AG04449 (cell line): ENCODE measurements at regions not wholly inside any gene's neighbourhood (a gene's known extent, or its start where the extent isn't known, plus 50 kb on each side); places are given as distances from the start of the nearest gene placed in this dataset.

Experiments used
- CTCF ChIA-PET: fragments of 350-600 bp; formaldehyde crosslinking; extraction: SDS; loops from one replicate; lab custom pipeline; 2021; ENCODE audit warnings: antibody characterized with exemption; lab: Yijun Ruan, JAX
- POLR2A ChIA-PET: fragments of 400-600, 350-600 bp; formaldehyde crosslinking; extraction: SDS; loops from one replicate; lab custom pipeline; 2020; ENCODE audit warnings: antibody characterized with exemption, inconsistent platforms; lab: Yijun Ruan, JAX
- DNase-seq: peaks from one replicate; pipeline ENCODE4 v3.0.0-alpha.2; 2010; ENCODE audit warnings: low read depth, low spot score
- H3K4me3 ChIP-seq: 2 replicates; pipeline ENCODE4 v1.5.1; 2011; ENCODE audit warnings: low read depth, mild to moderate bottlenecking, control low read depth, low read length
- CTCF ChIP-seq: IDR thresholded peaks from one replicate; pipeline ENCODE4 v1.5.1; 2011; ENCODE audit warnings: mild to moderate bottlenecking, moderate library complexity, low read length, control low read depth, inconsistent platforms; ENCODE audit not compliant: insufficient read depth; ENCODE audit errors: missing control alignments

- peak; percentile 83 for DNase-seq
- H3K4me3 ChIP-seq, result no peak overlapping the region
- ChIA-PET CTCF (interaction anchor here (0.9 to 8.1 kb wide), 4 partner anchors 9 to 278 kb away, joined by 3 to 51 read pairs (median 6); partner anchors contain the start of gene THBS1), POLR2A (interaction anchor here (0.6 to 8.2 kb wide), 13 partner anchors 11 to 287 kb away, joined by 3 to 133 read pairs (median 4); partner anchors contain the start of gene THBS1)
- no peak for TF ChIP-seq CTCF
Measured at GRCh38 chr15:39304201-39304841, 276.6 kb upstream of the THBS1 start.

GRCh38 chr15:39304931-39305728 is 275.7 kb upstream of the THBS1 start:
- H3K4me3 ChIP-seq, result no peak overlapping the region
- CTCF ChIA-PET, result interaction anchor here (1.3 to 8.1 kb wide), 3 partner anchors 10 to 277 kb away, joined by 4 to 51 read pairs (median 9); partner anchors contain the start of gene THBS1
- no peak for DNase-seq
- POLR2A ChIA-PET, result interaction anchor here (1.0 to 8.2 kb wide), 9 partner anchors 17 to 287 kb away, joined by 3 to 133 read pairs (median 5); partner anchors contain the start of gene THBS1
- no peak for TF ChIP-seq CTCF

GRCh38 chr15:39310633-39311032 is 270.2 kb upstream of the THBS1 start:
- no peak for TF ChIP-seq CTCF
- ChIA-PET CTCF (interaction anchor here (1.6 to 1.9 kb wide), 2 partner anchors 11 to 270 kb away, joined by 3 to 6 read pairs; partner anchors contain the start of gene THBS1), POLR2A (interaction anchor here (0.7 to 1.6 kb wide), 3 partner anchors 269 to 276 kb away, joined by 4 read pairs; no protein-coding TSS in a partner anchor)
- DNase-seq, result no peak
- H3K4me3 ChIP-seq, result no peak overlapping the region

DNA sequence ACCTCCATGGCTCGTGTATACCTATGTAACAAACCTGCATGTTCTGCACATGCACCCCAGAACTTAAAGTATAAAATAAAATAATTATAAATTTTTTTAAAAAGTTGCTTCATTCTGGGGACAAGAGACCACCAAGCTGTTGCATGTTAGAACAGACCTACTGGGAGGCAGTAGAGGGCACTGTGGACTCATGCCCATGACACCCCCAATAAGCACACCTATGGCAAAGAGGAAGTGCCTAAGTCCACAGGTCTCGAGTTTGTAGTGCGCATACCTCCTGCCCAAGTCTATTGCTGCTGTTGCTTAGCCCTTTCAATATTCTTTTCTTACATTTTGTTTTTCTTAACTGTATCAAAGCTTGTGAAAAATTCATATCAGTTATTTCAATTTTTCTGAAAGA is 267.9 kb upstream of the THBS1 start:
- POLR2A ChIA-PET, result no interaction called here
- TF ChIP-seq CTCF, result no peak
- DNase-seq, result no peak

DNA sequence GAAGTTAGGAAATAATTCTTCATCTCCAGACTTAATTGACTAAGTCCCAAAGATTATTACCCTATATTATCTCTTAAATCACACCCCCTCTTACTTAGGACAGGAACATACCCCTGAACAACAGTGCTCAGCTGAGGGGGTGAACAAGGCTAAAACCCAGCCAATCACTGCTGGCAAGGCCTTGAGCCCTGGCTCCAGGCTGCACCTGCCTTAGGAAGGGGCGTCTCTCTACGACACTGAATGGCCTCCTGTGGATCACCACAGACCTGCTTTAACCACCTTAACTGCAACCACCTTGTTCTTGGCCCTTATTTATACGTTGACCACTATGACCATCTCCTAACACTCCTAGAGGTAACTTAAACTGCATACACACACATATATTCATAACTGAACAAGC is 267.4 kb upstream of the THBS1 start:
- DNase-seq, result no peak
- no peak for TF ChIP-seq CTCF
- ChIA-PET POLR2A (interaction anchor here (3.3 kb wide), 1 partner anchor 267 kb away, joined by 17 read pairs; the partner anchor contains the start of gene THBS1), CTCF (interaction anchor here (1.4 kb wide), 1 partner anchor 9 kb away, joined by 3 read pairs; no protein-coding TSS in a partner anchor)
- H3K4me3 ChIP-seq, result no peak overlapping the region

More for the DNA sequence above, 267.9 kb upstream of the THBS1 start:
- CTCF ChIA-PET, result interaction anchor here (1.4 kb wide), 1 partner anchor 9 kb away, joined by 3 read pairs; no protein-coding TSS in a partner anchor
- H3K4me3 ChIP-seq, result no peak overlapping the region

DNA sequence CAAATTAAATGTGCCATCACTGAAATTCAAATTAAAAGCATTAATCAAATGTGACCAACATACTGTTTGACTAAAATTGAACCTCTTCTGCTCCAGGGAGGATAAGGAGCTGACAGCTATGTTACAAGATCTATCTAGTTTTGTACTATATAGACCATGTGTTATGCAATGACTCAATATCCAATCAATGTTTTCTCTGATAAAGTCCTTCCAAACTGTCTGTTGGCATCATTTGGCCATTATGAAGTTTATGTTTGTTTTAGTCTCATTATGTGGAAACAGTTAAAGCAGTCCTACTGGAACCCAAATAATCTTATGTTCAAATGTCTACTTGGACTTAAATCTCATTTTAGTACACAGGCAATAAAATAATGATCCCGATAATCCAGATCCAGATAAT is 267.0 kb upstream of the THBS1 start:
- ChIA-PET CTCF (interaction anchor here (1.4 kb wide), 1 partner anchor 10 kb away, joined by 3 read pairs; no protein-coding TSS in a partner anchor), POLR2A (interaction anchor here (1.0 to 3.3 kb wide), 2 partner anchors 267 to 271 kb away, joined by 3 to 17 read pairs; partner anchors contain the start of gene THBS1)
- no peak for TF ChIP-seq CTCF
- H3K4me3 ChIP-seq, result no peak overlapping the region
- no peak for DNase-seq
